ENCODE measurements at regions not wholly inside any gene's neighbourhood (a gene's known extent, or its start where the extent isn't known, plus 50 kb on each side); places are given as distances from the start of the nearest gene placed in this dataset.
"Not testable (repeated sequence)": the region's sequence is repeated elsewhere in the genome, so short reads cannot be mapped to it uniquely, and the experiment has no call there.

- DNase-seq (ENCODE audit: insufficient read length, low spot score) (no peak), FAIRE-seq (no peak)
- no peak for TF ChIP-seq CTCF (IDR thresholded peaks at IDR 0.05; ENCODE audit: insufficient read depth, missing control alignments)
Measured at GRCh38 chr3:86382556-86382955, 608.4 kb downstream of the VGLL3 start.

- DNase-seq (ENCODE audit: insufficient read length, low spot score) (no peak), FAIRE-seq (no peak)
Measured at GRCh38 chr3:86381247-86381646, 609.7 kb downstream of the VGLL3 start.

GRCh38 chr3:86379280-86379679, 611.7 kb downstream of the VGLL3 start:
- FAIRE-seq, result no peak
- TF ChIP-seq CTCF (IDR thresholded peaks at IDR 0.05; ENCODE audit: insufficient read depth, missing control alignments), result no peak
- no peak for DNase-seq (ENCODE audit: insufficient read length, low spot score)

More at GRCh38 chr3:86381247-86381646, 609.7 kb downstream of the VGLL3 start:
- no peak for TF ChIP-seq CTCF (IDR thresholded peaks at IDR 0.05; ENCODE audit: insufficient read depth, missing control alignments)

GRCh38 chr3:86378829-86379228, 612.1 kb downstream of the VGLL3 start:
- FAIRE-seq (no peak), DNase-seq (ENCODE audit: insufficient read length, low spot score) (no peak)
- no peak for TF ChIP-seq CTCF (IDR thresholded peaks at IDR 0.05; ENCODE audit: insufficient read depth, missing control alignments)

- not testable (repeated sequence) for DNase-seq (ENCODE audit: insufficient read length, low spot score); FAIRE-seq
Measured at GRCh38 chr3:86335566-86335965, 655.4 kb downstream of the VGLL3 start.

GRCh38 chr3:86333636-86334035, 657.3 kb downstream of the VGLL3 start:
- TF ChIP-seq CTCF (IDR thresholded peaks at IDR 0.05; ENCODE audit: insufficient read depth, missing control alignments), result no peak
- DNase-seq (ENCODE audit: insufficient read length, low spot score) (no peak), FAIRE-seq (no peak)

- TF ChIP-seq CTCF (IDR thresholded peaks at IDR 0.05; ENCODE audit: insufficient read depth, missing control alignments), result no peak
- no peak for FAIRE-seq
- no peak for DNase-seq (ENCODE audit: insufficient read length, low spot score)
Measured at GRCh38 chr3:86303935-86304334, 687.0 kb downstream of the VGLL3 start.
